Type B pancreatic cell (in vitro differentiated cells): ENCODE measurements at regions not wholly inside any gene's neighbourhood (a gene's known extent, or its start where the extent isn't known, plus 50 kb on each side); places are given as distances from the start of the nearest gene placed in this dataset.

ENCODE experiments used
- DNase-seq: peaks from one replicate; pipeline ENCODE4 v3.0.0; 2021; ENCODE audit warnings: mixed read lengths; ENCODE audit not compliant: unreplicated experiment; ENCODE audit errors: extremely low spot score
- H3K27ac Mint-ChIP-seq: 2 replicates; pipeline ENCODE4 v1.8.0; 2021; ENCODE audit warnings: mild to moderate bottlenecking, mixed read lengths
- H3K27me3 Mint-ChIP-seq: 2 replicates; pipeline ENCODE4 v1.8.0; 2021; ENCODE audit warnings: mixed read lengths
- H3K36me3 Mint-ChIP-seq: 2 replicates; pipeline ENCODE4 v1.8.0; 2021; ENCODE audit warnings: mixed read lengths
- H3K4me1 Mint-ChIP-seq: one replicate; pipeline ENCODE4 v1.8.0; 2021; ENCODE audit warnings: mixed read lengths; ENCODE audit not compliant: unreplicated experiment
- H3K4me3 Mint-ChIP-seq: 2 replicates; pipeline ENCODE4 v1.8.0; 2021; ENCODE audit warnings: mild to moderate bottlenecking, mixed read lengths
- H3K9me3 Mint-ChIP-seq: 2 replicates; pipeline ENCODE4 v1.8.0; 2021; ENCODE audit warnings: mixed read lengths
- TF ChIP-seq, protein P1 (sequence below): fragments of 200-600 bp; sonication (generic); conservative IDR thresholded peaks from 2 replicates; pipeline ENCODE4 v1.5.0; 2021; ENCODE audit warnings: antibody characterized with exemption, mild to moderate bottlenecking

- TF ChIP-seq, protein P1, sequence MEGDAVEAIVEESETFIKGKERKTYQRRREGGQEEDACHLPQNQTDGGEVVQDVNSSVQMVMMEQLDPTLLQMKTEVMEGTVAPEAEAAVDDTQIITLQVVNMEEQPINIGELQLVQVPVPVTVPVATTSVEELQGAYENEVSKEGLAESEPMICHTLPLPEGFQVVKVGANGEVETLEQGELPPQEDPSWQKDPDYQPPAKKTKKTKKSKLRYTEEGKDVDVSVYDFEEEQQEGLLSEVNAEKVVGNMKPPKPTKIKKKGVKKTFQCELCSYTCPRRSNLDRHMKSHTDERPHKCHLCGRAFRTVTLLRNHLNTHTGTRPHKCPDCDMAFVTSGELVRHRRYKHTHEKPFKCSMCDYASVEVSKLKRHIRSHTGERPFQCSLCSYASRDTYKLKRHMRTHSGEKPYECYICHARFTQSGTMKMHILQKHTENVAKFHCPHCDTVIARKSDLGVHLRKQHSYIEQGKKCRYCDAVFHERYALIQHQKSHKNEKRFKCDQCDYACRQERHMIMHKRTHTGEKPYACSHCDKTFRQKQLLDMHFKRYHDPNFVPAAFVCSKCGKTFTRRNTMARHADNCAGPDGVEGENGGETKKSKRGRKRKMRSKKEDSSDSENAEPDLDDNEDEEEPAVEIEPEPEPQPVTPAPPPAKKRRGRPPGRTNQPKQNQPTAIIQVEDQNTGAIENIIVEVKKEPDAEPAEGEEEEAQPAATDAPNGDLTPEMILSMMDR: no peak
- H3K4me3 Mint-ChIP-seq: no peak overlapping the region
- no peaks in the 10 kb centered on the region for H3K36me3 Mint-ChIP-seq
- H3K9me3 Mint-ChIP-seq: no peaks in the 10 kb centered on the region
- peaks cover 13% of the 10 kb centered on the region for H3K4me1 Mint-ChIP-seq
- DNase-seq: no peak
- H3K27ac Mint-ChIP-seq: no peak overlapping the region
- no peaks in the 10 kb centered on the region for H3K27me3 Mint-ChIP-seq
Observed at GRCh38 chr1:192914696-192915095, 105.9 kb downstream of the RGS2 start.

DNA sequence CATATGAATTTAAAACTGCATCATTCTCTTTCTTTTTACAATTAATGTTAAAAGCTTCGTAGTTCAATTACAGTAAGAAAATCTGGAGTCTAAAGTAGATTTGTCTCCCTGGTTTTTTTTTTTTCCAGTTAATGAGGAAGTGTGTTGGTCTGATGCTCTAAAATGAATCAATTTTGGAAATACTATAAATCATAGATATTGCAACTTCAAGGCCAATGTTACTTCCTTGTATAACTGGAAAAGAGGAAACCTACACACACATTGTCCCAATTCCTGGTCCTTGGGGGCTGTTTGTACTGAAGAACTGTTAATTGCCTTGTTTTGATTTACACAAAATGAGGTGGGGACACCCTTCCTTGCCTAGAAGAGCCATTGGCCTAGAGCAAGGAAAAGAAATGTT lies 107.2 kb downstream of the RGS2 start:
- Mint-ChIP-seq H3K36me3 (no peaks in the 10 kb centered on the region), H3K9me3 (no peaks in the 10 kb centered on the region), H3K4me1 (peaks cover 13% of the 10 kb centered on the region), H3K27me3 (no peaks in the 10 kb centered on the region), H3K27ac (no peak overlapping the region), H3K4me3 (no peak overlapping the region)
- no peak for DNase-seq
- TF ChIP-seq, protein P1: no peak

DNA sequence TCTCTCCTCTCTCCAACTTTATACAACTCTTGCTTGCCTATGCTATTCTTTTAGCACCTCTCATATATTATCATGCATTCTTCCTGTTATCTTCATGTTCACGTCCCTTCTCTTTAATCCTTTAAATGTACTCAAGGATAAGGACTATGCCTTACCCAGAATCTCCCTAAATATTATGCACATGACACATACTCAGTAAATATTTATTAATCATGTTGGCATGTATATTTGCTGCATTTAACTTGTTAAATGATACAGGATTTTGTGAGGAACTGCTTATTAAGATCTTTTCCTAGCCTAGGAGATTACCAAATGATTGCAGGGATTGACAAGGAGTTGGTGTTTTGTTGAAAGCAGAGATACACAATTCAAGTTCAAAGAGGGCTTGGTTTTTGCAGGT lies 109.4 kb downstream of the RGS2 start:
- Mint-ChIP-seq H3K4me3 (no peak overlapping the region), H3K36me3 (no peaks in the 10 kb centered on the region), H3K27me3 (no peaks in the 10 kb centered on the region), H3K9me3 (no peaks in the 10 kb centered on the region), H3K4me1 (peaks cover 13% of the 10 kb centered on the region), H3K27ac (no peak overlapping the region)
- TF ChIP-seq, protein P1: no peak
- no peak for DNase-seq

- Mint-ChIP-seq H3K4me1 (no peaks in the 10 kb centered on the region), H3K9me3 (peaks cover 6% of the 10 kb centered on the region), H3K27me3 (no peaks in the 10 kb centered on the region), H3K27ac (no peak overlapping the region), H3K4me3 (no peak overlapping the region), H3K36me3 (no peaks in the 10 kb centered on the region)
- TF ChIP-seq, protein P1: no peak
- DNase-seq: no peak
Observed at GRCh38 chr1:192920412-192920811, 111.6 kb downstream of the RGS2 start.

DNA sequence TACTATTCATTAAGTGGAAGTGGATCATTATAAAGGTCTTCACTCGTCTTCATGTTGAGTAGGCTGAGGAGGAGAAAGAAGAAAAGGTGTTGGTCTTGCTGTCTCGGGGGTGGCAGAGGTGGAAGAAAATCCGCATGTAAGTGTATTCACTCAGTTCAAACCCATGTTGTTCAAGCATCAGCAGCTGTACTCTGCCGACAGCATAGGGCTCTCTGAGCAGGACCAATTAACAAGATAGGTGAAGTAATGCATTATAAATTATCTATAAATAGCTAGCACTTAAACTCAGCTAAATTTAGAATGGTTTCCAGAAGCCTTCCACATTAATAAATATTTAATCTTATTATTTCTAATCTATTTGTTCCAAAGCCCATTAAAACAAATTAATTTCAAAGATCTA lies 116.8 kb downstream of the RGS2 start:
- no peak overlapping the region for H3K27ac Mint-ChIP-seq

More for the DNA sequence above, 116.8 kb downstream of the RGS2 start:
- H3K27me3 Mint-ChIP-seq: no peaks in the 10 kb centered on the region
- no peak overlapping the region for H3K4me3 Mint-ChIP-seq
- H3K36me3 Mint-ChIP-seq: no peaks in the 10 kb centered on the region
- no peaks in the 10 kb centered on the region for H3K4me1 Mint-ChIP-seq
- peaks cover 6% of the 10 kb centered on the region for H3K9me3 Mint-ChIP-seq
- TF ChIP-seq, protein P1: no peak
- DNase-seq: no peak
